CD4-positive, alpha-beta T cell (primary cell): ENCODE measurements at regions not wholly inside any gene's neighbourhood (a gene's known extent, or its start where the extent isn't known, plus 50 kb on each side); places are given as distances from the start of the nearest gene placed in this dataset.

Experiments used
- ATAC-seq: fragments of 200-7000 bp; cut with Tn5 transposase; one replicate; pipeline ENCODE4 v1.10.0; 2022; ENCODE audit warnings: mild to moderate bottlenecking; ENCODE audit not compliant: poor library complexity
- CTCF ChIA-PET: fragments of 350-600 bp; sonication (Branson Sonifier 250); formaldehyde crosslinking; loops from one replicate; lab custom pipeline; 2021; ENCODE audit warnings: antibody characterized with exemption, inconsistent platforms; lab: Charles Lee
- POLR2A ChIA-PET: fragments of 350-600 bp; sonication (Branson Sonifier 250); formaldehyde crosslinking; loops from one replicate; lab custom pipeline; 2021; ENCODE audit warnings: antibody characterized with exemption, inconsistent platforms; lab: Charles Lee
- DNase-seq, 14 experiments: peaks; one replicate each; pipeline ENCODE4 v3.0.0-alpha.2; 2013 to 2020; ENCODE audit warnings: mixed read lengths in 2 of 14
- H3K27ac ChIP-seq, 2 donors: one replicate each; pipeline versions ENCODE4 v1.5.1 to v1.7.0; 2013; ENCODE audit warnings: low read length in 2 of 2, low read depth in 1 of 2, mild to moderate bottlenecking in 1 of 2
- H3K27me3 ChIP-seq, 2 experiments: 1 replicate in 1 of 2; 2 replicates in 1 of 2; pipeline versions ENCODE4 v1.6.1 to v1.7.0; 2013; ENCODE audit warnings: low read length in 2 of 2, control low read depth in 1 of 2, mild to moderate bottlenecking in 1 of 2, moderate library complexity in 1 of 2; ENCODE audit not compliant: insufficient read depth in 2 of 2, control insufficient read depth in 1 of 2
- H3K36me3 ChIP-seq: one replicate; pipeline ENCODE4 v1.6.1; 2013; ENCODE audit warnings: low read length, control low read depth; ENCODE audit not compliant: insufficient read depth
- H3K4me1 ChIP-seq: one replicate; pipeline ENCODE4 v1.6.1; 2013; ENCODE audit warnings: low read length, control low read depth; ENCODE audit not compliant: insufficient read depth
- H3K4me3 ChIP-seq: one replicate; pipeline ENCODE4 v1.5.1; 2013; ENCODE audit warnings: mild to moderate bottlenecking, low read length, moderate library complexity
- H3K9me3 ChIP-seq, 2 experiments: 1 replicate in 1 of 2; 2 replicates in 1 of 2; pipeline versions ENCODE4 v1.6.1 to v1.7.0; 2013; ENCODE audit warnings: low read length in 2 of 2, mild to moderate bottlenecking in 2 of 2, control low read depth in 1 of 2, moderate library complexity in 1 of 2; ENCODE audit not compliant: control insufficient read depth in 1 of 2, insufficient read depth in 1 of 2
- H3K27ac Mint-ChIP-seq: one replicate; pipeline ENCODE4 v1.8.0; 2020; ENCODE audit warnings: mixed read lengths
- H3K27me3 Mint-ChIP-seq: one replicate; pipeline ENCODE4 v1.8.0; 2021; ENCODE audit warnings: mixed read lengths
- H3K36me3 Mint-ChIP-seq: one replicate; pipeline ENCODE4 v1.8.0; 2021; ENCODE audit warnings: low read depth, mixed read lengths
- H3K4me1 Mint-ChIP-seq: one replicate; pipeline ENCODE4 v1.8.0; 2021; ENCODE audit warnings: low read depth, mixed read lengths
- H3K4me3 Mint-ChIP-seq: one replicate; pipeline ENCODE4 v1.8.0; 2020; ENCODE audit warnings: mild to moderate bottlenecking, mixed read lengths
- H3K9me3 Mint-ChIP-seq: one replicate; pipeline ENCODE4 v1.8.0; 2020; ENCODE audit warnings: mixed read lengths
- intact Hi-C, 2 experiments: fragments of 100-400 bp; cut with DNase I in 1 of 2; cut with micrococcal nuclease in 1 of 2; formaldehyde crosslinking; loops; one replicate each; pipeline versions ENCODE4 v1.15.1 to v1.9.0; 2023 to 2025; cut with DNase I, micrococcal nuclease
- TF ChIP-seq, protein P1 (sequence below): fragments of 200-600 bp; IDR thresholded peaks from one replicate; pipeline ENCODE4 v1.8.0; 2022; ENCODE audit warnings: antibody characterized with exemption, mild to moderate bottlenecking

DNA sequence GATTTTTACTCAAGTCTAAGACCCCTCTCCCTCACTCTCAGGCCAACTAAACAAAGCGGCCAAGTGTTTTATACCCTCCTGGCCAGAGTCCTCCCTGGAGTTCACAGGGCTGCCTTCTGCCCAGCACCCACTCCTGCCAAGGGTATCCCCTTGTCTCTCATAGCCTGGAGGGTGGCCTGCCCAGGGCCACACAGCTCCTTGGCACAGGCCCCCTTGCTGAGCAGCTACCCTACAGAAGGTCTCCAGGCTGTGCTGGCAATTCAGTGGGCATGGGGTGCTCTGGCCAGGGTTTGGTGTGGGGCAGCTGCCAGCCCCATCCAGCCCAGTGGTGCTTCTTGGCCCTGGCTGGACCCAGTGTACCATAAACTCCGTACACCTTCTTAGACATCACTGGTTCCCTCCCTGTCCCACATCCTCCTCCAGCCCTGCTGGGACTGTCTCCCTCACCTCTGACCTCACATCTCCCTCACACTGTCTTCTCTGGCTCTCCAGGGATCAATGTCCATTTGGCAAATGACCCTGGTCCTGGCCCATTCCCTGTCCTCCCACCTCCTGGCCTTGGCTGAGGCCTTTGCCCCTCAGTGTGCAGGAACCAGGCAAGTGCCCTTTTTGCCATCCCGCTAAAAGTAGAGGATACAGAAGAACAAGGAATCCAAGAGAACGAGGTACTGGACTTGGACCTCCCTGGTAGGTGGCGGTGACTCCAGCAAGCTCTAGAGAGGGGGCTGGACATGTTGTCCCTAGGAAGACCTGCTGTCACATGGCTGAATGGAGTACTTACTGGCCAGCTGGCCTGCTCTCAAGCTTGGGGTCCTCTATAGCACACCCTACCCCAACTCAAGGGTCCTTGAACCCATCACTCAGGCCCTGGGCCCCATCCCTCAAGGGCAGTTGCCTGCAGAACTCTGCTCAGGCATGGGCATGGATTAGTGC is 50.0 kb upstream of the TRPM1 start:
- no peaks in the 10 kb centered on the region for H3K27me3 ChIP-seq
- ChIA-PET CTCF (no interaction called here), POLR2A (no interaction called here)
- Mint-ChIP-seq H3K27ac (no peak overlapping the region), H3K4me1 (no peaks in the 10 kb centered on the region), H3K27me3 (no peaks in the 10 kb centered on the region), H3K36me3 (no peaks in the 10 kb centered on the region), H3K9me3 (no peaks in the 10 kb centered on the region), H3K4me3 (no peak overlapping the region)
- no peak for DNase-seq
- ATAC-seq: no peak
- H3K4me1 ChIP-seq: no peaks in the 10 kb centered on the region
- H3K4me3 ChIP-seq: no peak overlapping the region
- intact Hi-C loops: loop anchor here in 1 of 2 experiments (10.0 kb wide), 1 partner anchor 63 kb away; no protein-coding TSS in a partner anchor
- TF ChIP-seq, protein P1, sequence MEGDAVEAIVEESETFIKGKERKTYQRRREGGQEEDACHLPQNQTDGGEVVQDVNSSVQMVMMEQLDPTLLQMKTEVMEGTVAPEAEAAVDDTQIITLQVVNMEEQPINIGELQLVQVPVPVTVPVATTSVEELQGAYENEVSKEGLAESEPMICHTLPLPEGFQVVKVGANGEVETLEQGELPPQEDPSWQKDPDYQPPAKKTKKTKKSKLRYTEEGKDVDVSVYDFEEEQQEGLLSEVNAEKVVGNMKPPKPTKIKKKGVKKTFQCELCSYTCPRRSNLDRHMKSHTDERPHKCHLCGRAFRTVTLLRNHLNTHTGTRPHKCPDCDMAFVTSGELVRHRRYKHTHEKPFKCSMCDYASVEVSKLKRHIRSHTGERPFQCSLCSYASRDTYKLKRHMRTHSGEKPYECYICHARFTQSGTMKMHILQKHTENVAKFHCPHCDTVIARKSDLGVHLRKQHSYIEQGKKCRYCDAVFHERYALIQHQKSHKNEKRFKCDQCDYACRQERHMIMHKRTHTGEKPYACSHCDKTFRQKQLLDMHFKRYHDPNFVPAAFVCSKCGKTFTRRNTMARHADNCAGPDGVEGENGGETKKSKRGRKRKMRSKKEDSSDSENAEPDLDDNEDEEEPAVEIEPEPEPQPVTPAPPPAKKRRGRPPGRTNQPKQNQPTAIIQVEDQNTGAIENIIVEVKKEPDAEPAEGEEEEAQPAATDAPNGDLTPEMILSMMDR: no peak
- H3K9me3 ChIP-seq: no peaks in the 10 kb centered on the region
- no peak overlapping the region for H3K27ac ChIP-seq
- H3K36me3 ChIP-seq: no peaks in the 10 kb centered on the region

- Mint-ChIP-seq H3K27ac (no peak overlapping the region), H3K4me1 (no peaks in the 10 kb centered on the region), H3K4me3 (no peak overlapping the region), H3K9me3 (no peaks in the 10 kb centered on the region), H3K27me3 (no peaks in the 10 kb centered on the region), H3K36me3 (no peaks in the 10 kb centered on the region)
- Histone ChIP-seq H3K36me3 (no peaks in the 10 kb centered on the region), H3K4me3 (no peak overlapping the region), H3K9me3 (no peaks in the 10 kb centered on the region), H3K4me1 (no peaks in the 10 kb centered on the region), H3K27me3 (no peaks in the 10 kb centered on the region), H3K27ac (no peak overlapping the region)
- DNase-seq (no peak), ATAC-seq (no peak)
- TF ChIP-seq, protein P1: no peak
- POLR2A ChIA-PET: no interaction called here
- intact Hi-C loops: loop anchor here in 1 of 2 experiments (10.0 kb wide), 1 partner anchor 61 kb away; no protein-coding TSS in a partner anchor
- CTCF ChIA-PET: no interaction called here
These were observed 52.0 kb upstream of the TRPM1 start for GRCh38 chr15:31153531-31153930.

GRCh38 chr15:31155151-31155550 is 53.6 kb upstream of the TRPM1 start:
- Histone ChIP-seq H3K9me3 (no peaks in the 10 kb centered on the region), H3K4me3 (no peak overlapping the region), H3K27me3 (no peaks in the 10 kb centered on the region), H3K36me3 (no peaks in the 10 kb centered on the region), H3K27ac (no peak overlapping the region), H3K4me1 (no peaks in the 10 kb centered on the region)
- no peak for DNase-seq
- H3K27ac Mint-ChIP-seq: no peak overlapping the region
- intact Hi-C loops: loop anchor here in 1 of 2 experiments (10.0 kb wide), 1 partner anchor 60 kb away; no protein-coding TSS in a partner anchor
- no peak overlapping the region for H3K4me3 Mint-ChIP-seq
- no peaks in the 10 kb centered on the region for H3K4me1 Mint-ChIP-seq
- TF ChIP-seq, protein P1: no peak
- CTCF ChIA-PET: no interaction called here
- POLR2A ChIA-PET: no interaction called here
- no peaks in the 10 kb centered on the region for H3K36me3 Mint-ChIP-seq
- H3K27me3 Mint-ChIP-seq: no peaks in the 10 kb centered on the region
- no peaks in the 10 kb centered on the region for H3K9me3 Mint-ChIP-seq
- no peak for ATAC-seq
